H9 (cell line): ENCODE measurements at regions not wholly inside any gene's neighbourhood (a gene's known extent, or its start where the extent isn't known, plus 50 kb on each side); places are given as distances from the start of the nearest gene placed in this dataset.

Experiments used
- DNase-seq: peaks from one replicate; pipeline ENCODE4 v3.0.0-alpha.2; 2017
- H2AFZ ChIP-seq: one replicate; pipeline ENCODE4 v1.6.1; 2013; ENCODE audit warnings: mild to moderate bottlenecking, low read length, control low read depth, moderate library complexity
- H2AK5ac ChIP-seq: 2 replicates; pipeline ENCODE4 v1.6.1; 2013; ENCODE audit warnings: low read length, control low read depth, mixed read lengths; ENCODE audit not compliant: insufficient read length
- H2BK120ac ChIP-seq: one replicate; pipeline ENCODE4 v1.6.1; 2013; ENCODE audit warnings: low read depth, mild to moderate bottlenecking, low read length, control low read depth, inconsistent platforms; ENCODE audit not compliant: poor library complexity, severe bottlenecking
- H2BK12ac ChIP-seq: 2 replicates; pipeline ENCODE4 v1.6.1; 2013; ENCODE audit warnings: low read length, control low read depth, mixed read lengths, low read depth; ENCODE audit not compliant: insufficient read length
- H2BK15ac ChIP-seq: 2 replicates; pipeline ENCODE4 v1.6.1; 2013; ENCODE audit warnings: low read depth, low read length, control low read depth
- H2BK20ac ChIP-seq: one replicate; pipeline ENCODE4 v1.6.1; 2013; ENCODE audit warnings: low read depth, mild to moderate bottlenecking, low read length, control low read depth, inconsistent platforms; ENCODE audit not compliant: poor library complexity, severe bottlenecking
- H2BK5ac ChIP-seq: 2 replicates; pipeline ENCODE4 v1.6.1; 2013; ENCODE audit warnings: low read length, control low read depth, mixed read lengths; ENCODE audit not compliant: insufficient read length
- H3K14ac ChIP-seq: 2 replicates; pipeline ENCODE4 v1.6.1; 2013; ENCODE audit warnings: low read length, control low read depth; ENCODE audit not compliant: insufficient read depth
- H3K18ac ChIP-seq: 2 replicates; pipeline ENCODE4 v1.6.1; 2013; ENCODE audit warnings: low read depth, mild to moderate bottlenecking, mixed read lengths, low read length, control low read depth; ENCODE audit not compliant: insufficient read length
- H3K23ac ChIP-seq: 2 replicates; pipeline ENCODE4 v1.6.1; 2013; ENCODE audit warnings: low read length, control low read depth, mixed read lengths, low read depth; ENCODE audit not compliant: insufficient read length
- H3K23me2 ChIP-seq: 2 replicates; pipeline ENCODE4 v1.6.1; 2013; ENCODE audit warnings: low read depth, mild to moderate bottlenecking, mixed read lengths, low read length, control low read depth; ENCODE audit not compliant: insufficient read length, poor library complexity, severe bottlenecking
- H3K27ac ChIP-seq: 2 replicates; pipeline ENCODE4 v1.5.1; 2013; ENCODE audit warnings: low read length, control low read depth, mixed read lengths, low read depth; ENCODE audit not compliant: insufficient read length
- H3K27me3 ChIP-seq: 2 replicates; pipeline ENCODE4 v1.6.1; 2013; ENCODE audit warnings: low read length, control low read depth, inconsistent platforms; ENCODE audit not compliant: insufficient read depth
- H3K4ac ChIP-seq: 2 replicates; pipeline ENCODE4 v1.6.1; 2013; ENCODE audit warnings: low read depth, mild to moderate bottlenecking, control low read depth, inconsistent platforms, low read length, moderate library complexity
- H3K4me1 ChIP-seq: 2 replicates; pipeline ENCODE4 v1.6.1; 2013; ENCODE audit warnings: low read length, control low read depth, inconsistent platforms; ENCODE audit not compliant: insufficient read depth
- H3K4me2 ChIP-seq: 2 replicates; pipeline ENCODE4 v1.6.1; 2013; ENCODE audit warnings: low read length, control low read depth, mixed read lengths; ENCODE audit not compliant: insufficient read length, insufficient read depth
- H3K56ac ChIP-seq: 2 replicates; pipeline ENCODE4 v1.6.1; 2013; ENCODE audit warnings: low read depth, mild to moderate bottlenecking, mixed read lengths, low read length, control low read depth; ENCODE audit not compliant: insufficient read length
- H3K79me1 ChIP-seq: 2 replicates; pipeline ENCODE4 v1.6.1; 2013; ENCODE audit warnings: low read depth, mild to moderate bottlenecking, moderate library complexity, low read length, control low read depth, inconsistent platforms; ENCODE audit not compliant: insufficient read depth, poor library complexity, severe bottlenecking
- H3K79me2 ChIP-seq: 2 replicates; pipeline ENCODE4 v1.6.1; 2013; ENCODE audit warnings: low read length, control low read depth, inconsistent platforms; ENCODE audit not compliant: insufficient read depth
- H3K9ac ChIP-seq: 2 replicates; pipeline ENCODE4 v1.6.1; 2013; ENCODE audit warnings: low read length, control low read depth, mixed read lengths; ENCODE audit not compliant: insufficient read length; ENCODE audit errors: extremely low read depth
- H3K9me3 ChIP-seq: one replicate; pipeline ENCODE4 v1.6.1; 2013; ENCODE audit warnings: low read depth, low read length, inconsistent platforms; ENCODE audit not compliant: control insufficient read depth
- H3T11ph ChIP-seq: one replicate; pipeline ENCODE4 v1.6.1; 2013; ENCODE audit warnings: mild to moderate bottlenecking, low read length, control low read depth, inconsistent platforms
- H4K20me1 ChIP-seq: one replicate; pipeline ENCODE4 v1.6.1; 2013; ENCODE audit not compliant: control insufficient read depth, insufficient read length, insufficient read depth
- H4K5ac ChIP-seq: 2 replicates; pipeline ENCODE4 v1.6.1; 2013; ENCODE audit warnings: low read depth, mild to moderate bottlenecking, mixed read lengths, low read length, control low read depth; ENCODE audit not compliant: insufficient read length
- H4K8ac ChIP-seq: replicated peaks from 2 replicates; pipeline ENCODE4 v1.6.1; 2013; ENCODE audit warnings: low read length, control low read depth, mixed read lengths, low read depth; ENCODE audit not compliant: insufficient read length
- H4K91ac ChIP-seq: 2 replicates; pipeline ENCODE4 v1.6.1; 2013; ENCODE audit warnings: low read depth, mild to moderate bottlenecking, moderate library complexity, mixed read lengths, low read length, control low read depth; ENCODE audit not compliant: insufficient read length
- H3K27ac Mint-ChIP-seq, 3 experiments: 2 replicates in 2 of 3; 3 replicates in 1 of 3; pipeline ENCODE4 v1.8.0; 2020 to 2021; ENCODE audit warnings: mixed read lengths in 3 of 3, mild to moderate bottlenecking in 1 of 3, moderate library complexity in 1 of 3
- H3K27me3 Mint-ChIP-seq: 2 replicates; pipeline ENCODE4 v1.8.0; 2021; ENCODE audit warnings: low read depth, mild to moderate bottlenecking, moderate library complexity, mixed read lengths
- H3K36me3 Mint-ChIP-seq, 3 experiments: 2 replicates in 2 of 3; 3 replicates in 1 of 3; pipeline ENCODE4 v1.8.0; 2020 to 2021; ENCODE audit warnings: low read depth in 3 of 3, mixed read lengths in 3 of 3; ENCODE audit not compliant: insufficient read depth in 1 of 3
- H3K4me1 Mint-ChIP-seq, 2 experiments: 2 replicates each; pipeline ENCODE4 v1.8.0; 2020; ENCODE audit warnings: mixed read lengths in 2 of 2
- H3K4me3 Mint-ChIP-seq, 2 experiments: 2 replicates in 1 of 2; 3 replicates in 1 of 2; pipeline ENCODE4 v1.8.0; 2020 to 2021; ENCODE audit warnings: mild to moderate bottlenecking in 2 of 2, mixed read lengths in 2 of 2, moderate library complexity in 1 of 2
- H3K9me3 Mint-ChIP-seq, 2 experiments: 2 replicates in 1 of 2; 3 replicates in 1 of 2; pipeline ENCODE4 v1.8.0; 2020; ENCODE audit warnings: mild to moderate bottlenecking in 2 of 2, mixed read lengths in 2 of 2, moderate library complexity in 1 of 2
- WGBS: extraction: QIAGEN DNeasy Blood & Tissue Kit; methylation state at CpG from one replicate; pipeline ENCODE4 v1.1.7; 2013; ENCODE audit warnings: missing lambda C conversion rate, low lambda C conversion rate, mixed read lengths; ENCODE audit not compliant: insufficient read length; ENCODE audit errors: extremely low coverage; 5-methylcytosine and 5-hydroxymethylcytosine counted together
- TF ChIP-seq, protein P1 (sequence below): fragments of 200-600 bp; sonication (generic); conservative IDR thresholded peaks from 3 replicates; pipeline ENCODE4 v1.8.0; 2021; ENCODE audit warnings: antibody characterized with exemption, mild to moderate bottlenecking

DNA sequence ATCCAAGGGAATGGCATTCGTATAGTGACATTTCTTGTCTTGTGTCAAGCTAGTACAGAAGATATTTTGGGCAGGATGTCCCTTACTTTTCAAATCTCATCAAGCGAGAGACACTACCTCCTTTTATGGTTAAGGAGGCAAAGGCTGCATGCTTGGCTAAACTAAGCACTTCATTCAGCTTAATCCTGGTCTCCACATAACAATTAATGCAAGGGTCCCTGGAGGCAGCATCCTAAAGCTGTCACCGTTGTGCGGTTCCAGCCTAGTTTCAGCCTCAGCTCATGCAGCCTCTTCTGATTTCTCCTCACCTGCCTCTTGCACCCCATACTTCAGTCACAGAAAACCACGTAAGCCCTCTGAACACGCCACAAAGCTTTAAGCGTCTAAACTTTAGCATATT lies 67.1 kb upstream of the SLC22A23 start:
- no peak overlapping the region for H3K27ac ChIP-seq
- H2BK15ac ChIP-seq, result no peak overlapping the region
- no peak overlapping the region for H3T11ph ChIP-seq
- Mint-ChIP-seq H3K27ac (no peak overlapping the region), H3K4me3 (no peak overlapping the region; a peak in 1 of 5 replicates), H3K9me3 (peaks cover 0 to 3% of the 10 kb centered on the region in 2 experiments; a peak in 1 of 5 replicates), H3K27me3 (peaks cover 10% of the 10 kb centered on the region; the same call in 1 of the 2 replicates), H3K4me1 (peaks cover 25 to 27% of the 10 kb centered on the region in 2 experiments), H3K36me3 (no peaks in the 10 kb centered on the region; a peak in 1 of 7 replicates)
- no peak overlapping the region for H3K23ac ChIP-seq
- no peak overlapping the region for H2AK5ac ChIP-seq
- no peaks in the 10 kb centered on the region for H4K20me1 ChIP-seq
- TF ChIP-seq, protein P1, sequence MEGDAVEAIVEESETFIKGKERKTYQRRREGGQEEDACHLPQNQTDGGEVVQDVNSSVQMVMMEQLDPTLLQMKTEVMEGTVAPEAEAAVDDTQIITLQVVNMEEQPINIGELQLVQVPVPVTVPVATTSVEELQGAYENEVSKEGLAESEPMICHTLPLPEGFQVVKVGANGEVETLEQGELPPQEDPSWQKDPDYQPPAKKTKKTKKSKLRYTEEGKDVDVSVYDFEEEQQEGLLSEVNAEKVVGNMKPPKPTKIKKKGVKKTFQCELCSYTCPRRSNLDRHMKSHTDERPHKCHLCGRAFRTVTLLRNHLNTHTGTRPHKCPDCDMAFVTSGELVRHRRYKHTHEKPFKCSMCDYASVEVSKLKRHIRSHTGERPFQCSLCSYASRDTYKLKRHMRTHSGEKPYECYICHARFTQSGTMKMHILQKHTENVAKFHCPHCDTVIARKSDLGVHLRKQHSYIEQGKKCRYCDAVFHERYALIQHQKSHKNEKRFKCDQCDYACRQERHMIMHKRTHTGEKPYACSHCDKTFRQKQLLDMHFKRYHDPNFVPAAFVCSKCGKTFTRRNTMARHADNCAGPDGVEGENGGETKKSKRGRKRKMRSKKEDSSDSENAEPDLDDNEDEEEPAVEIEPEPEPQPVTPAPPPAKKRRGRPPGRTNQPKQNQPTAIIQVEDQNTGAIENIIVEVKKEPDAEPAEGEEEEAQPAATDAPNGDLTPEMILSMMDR, result no peak
- H4K8ac ChIP-seq, result no peak overlapping the region
- WGBS, result no CpG with 5 or more reads among the region's 7 CpGs
- H3K27me3 ChIP-seq, result no peaks in the 10 kb centered on the region
- H4K5ac ChIP-seq, result no peak overlapping the region
- H3K79me1 ChIP-seq, result no peaks in the 10 kb centered on the region
- DNase-seq, result no peak
- H2BK5ac ChIP-seq, result no peak overlapping the region
- no peaks in the 10 kb centered on the region for H3K4me1 ChIP-seq
- no peak overlapping the region for H2AFZ ChIP-seq
- H3K4ac ChIP-seq, result no peak overlapping the region
- no peak overlapping the region for H3K4me2 ChIP-seq
- no peak overlapping the region for H4K91ac ChIP-seq
- H3K79me2 ChIP-seq, result no peaks in the 10 kb centered on the region
- H3K18ac ChIP-seq, result no peak overlapping the region
- no peak overlapping the region for H3K56ac ChIP-seq
- H2BK120ac ChIP-seq, result no peak overlapping the region
- H3K9ac ChIP-seq, result no peak overlapping the region
- no peak overlapping the region for H3K14ac ChIP-seq
- no peak overlapping the region for H2BK12ac ChIP-seq
- no peak overlapping the region for H2BK20ac ChIP-seq
- H3K23me2 ChIP-seq, result no peaks in the 10 kb centered on the region
- H3K9me3 ChIP-seq, result no peaks in the 10 kb centered on the region
